WTC11 (cell line): ENCODE measurements at regions not wholly inside any gene's neighbourhood (a gene's known extent, or its start where the extent isn't known, plus 50 kb on each side); places are given as distances from the start of the nearest gene placed in this dataset.

Experiments used
- ATAC-seq: fragments of 200-7000 bp; cut with Tn5 transposase; 2 replicates; pipeline ENCODE4 v1.10.0; 2021; ENCODE audit warnings: mild to moderate bottlenecking, moderate library complexity
- CTCF ChIA-PET: fragments of 300-600 bp; sonication (Branson Sonifier 250); formaldehyde crosslinking; loops from one replicate; lab custom pipeline; 2021; ENCODE audit warnings: antibody characterized with exemption; lab: Charles Lee
- POLR2A ChIA-PET: fragments of 350-600 bp; sonication (Branson Sonifier 250); formaldehyde crosslinking; loops from one replicate; lab custom pipeline; 2021; ENCODE audit warnings: antibody characterized with exemption; lab: Charles Lee
- DNase-seq: peaks from one replicate; pipeline ENCODE4 v3.0.0; 2021; ENCODE audit warnings: low spot score
- H3K27ac Mint-ChIP-seq: 2 replicates; pipeline ENCODE4 v1.8.0; 2021; ENCODE audit warnings: mixed read lengths
- H3K27me3 Mint-ChIP-seq: 2 replicates; pipeline ENCODE4 v1.8.0; 2021; ENCODE audit warnings: low read depth, mild to moderate bottlenecking, moderate library complexity, mixed read lengths
- H3K36me3 Mint-ChIP-seq: 2 replicates; pipeline ENCODE4 v1.8.0; 2021; ENCODE audit warnings: mixed read lengths
- H3K4me1 Mint-ChIP-seq: 2 replicates; pipeline ENCODE4 v1.8.0; 2022; ENCODE audit warnings: mixed read lengths
- H3K4me3 Mint-ChIP-seq: 2 replicates; pipeline ENCODE4 v1.8.0; 2021; ENCODE audit warnings: mild to moderate bottlenecking, moderate library complexity, mixed read lengths
- H3K9me3 Mint-ChIP-seq: 2 replicates; pipeline ENCODE4 v1.8.0; 2021; ENCODE audit warnings: mixed read lengths
- ATF6 ChIP-seq: sonication (generic); formaldehyde crosslinking; IDR thresholded peaks from 2 replicates; pipeline ENCODE4 v1.8.1; 2023; ENCODE audit warnings: mild to moderate bottlenecking, missing genetic modification reagents
- ETV6 ChIP-seq: sonication (generic); formaldehyde crosslinking; IDR thresholded peaks from 2 replicates; pipeline ENCODE4 v1.8.1; 2022; ENCODE audit warnings: mild to moderate bottlenecking, missing genetic modification reagents
- FOXP1 ChIP-seq: sonication (generic); formaldehyde crosslinking; IDR thresholded peaks from 2 replicates; pipeline ENCODE4 v1.8.0; 2022; ENCODE audit warnings: missing genetic modification reagents, mild to moderate bottlenecking, moderate library complexity, borderline replicate concordance
- FOXP4 ChIP-seq: sonication (generic); formaldehyde crosslinking; IDR thresholded peaks from 2 replicates; pipeline ENCODE4 v1.8.0; 2022; ENCODE audit warnings: mild to moderate bottlenecking, missing genetic modification reagents
- KAT7 ChIP-seq: sonication (generic); formaldehyde crosslinking; IDR thresholded peaks from 2 replicates; pipeline ENCODE4 v1.8.1; 2023; ENCODE audit warnings: missing genetic modification reagents, mild to moderate bottlenecking, borderline replicate concordance
- MXD4 ChIP-seq: fragments of 250-450 bp; sonication (Bioruptor Pico); IDR thresholded peaks from 2 replicates; pipeline ENCODE4 v1.8.0; 2021; ENCODE audit warnings: mild to moderate bottlenecking, moderate library complexity, borderline replicate concordance
- NFYB ChIP-seq: sonication (generic); formaldehyde crosslinking; conservative IDR thresholded peaks from 2 replicates; pipeline ENCODE4 v1.8.0; 2022; ENCODE audit warnings: low read depth, missing genetic modification reagents
- RELA ChIP-seq: sonication (generic); formaldehyde crosslinking; IDR thresholded peaks from 2 replicates; pipeline ENCODE4 v1.8.1; 2022; ENCODE audit warnings: missing genetic modification reagents, mild to moderate bottlenecking, borderline replicate concordance
- RORB ChIP-seq: fragments of 250-450 bp; sonication (Bioruptor Pico); IDR thresholded peaks from 2 replicates; pipeline ENCODE4 v1.9.0; 2021; ENCODE audit warnings: mild to moderate bottlenecking
- TEAD1 ChIP-seq: sonication (generic); formaldehyde crosslinking; IDR thresholded peaks from 2 replicates; pipeline ENCODE4 v1.8.0; 2022; ENCODE audit warnings: mild to moderate bottlenecking, missing genetic modification reagents
- ZMAT4 ChIP-seq: fragments of 250-450 bp; sonication (Bioruptor Pico); IDR thresholded peaks from 2 replicates; pipeline ENCODE4 v1.9.0; 2021; ENCODE audit warnings: mild to moderate bottlenecking
- ZNF671 ChIP-seq: fragments of 250-450 bp; sonication (Bioruptor Pico); IDR thresholded peaks from 2 replicates; pipeline ENCODE4 v1.8.0; 2021; ENCODE audit warnings: mild to moderate bottlenecking
- TF ChIP-seq, protein P1 (sequence below): sonication (generic); formaldehyde crosslinking; IDR thresholded peaks from 2 replicates; pipeline ENCODE4 v1.8.0; 2023; ENCODE audit warnings: missing genetic modification reagents, mild to moderate bottlenecking, borderline replicate concordance

- TF ChIP-seq FOXP4 (CRISPR knock-in tag): no peak
- TF ChIP-seq FOXP1 (CRISPR knock-in tag): no peak
- TF ChIP-seq, protein P1, sequence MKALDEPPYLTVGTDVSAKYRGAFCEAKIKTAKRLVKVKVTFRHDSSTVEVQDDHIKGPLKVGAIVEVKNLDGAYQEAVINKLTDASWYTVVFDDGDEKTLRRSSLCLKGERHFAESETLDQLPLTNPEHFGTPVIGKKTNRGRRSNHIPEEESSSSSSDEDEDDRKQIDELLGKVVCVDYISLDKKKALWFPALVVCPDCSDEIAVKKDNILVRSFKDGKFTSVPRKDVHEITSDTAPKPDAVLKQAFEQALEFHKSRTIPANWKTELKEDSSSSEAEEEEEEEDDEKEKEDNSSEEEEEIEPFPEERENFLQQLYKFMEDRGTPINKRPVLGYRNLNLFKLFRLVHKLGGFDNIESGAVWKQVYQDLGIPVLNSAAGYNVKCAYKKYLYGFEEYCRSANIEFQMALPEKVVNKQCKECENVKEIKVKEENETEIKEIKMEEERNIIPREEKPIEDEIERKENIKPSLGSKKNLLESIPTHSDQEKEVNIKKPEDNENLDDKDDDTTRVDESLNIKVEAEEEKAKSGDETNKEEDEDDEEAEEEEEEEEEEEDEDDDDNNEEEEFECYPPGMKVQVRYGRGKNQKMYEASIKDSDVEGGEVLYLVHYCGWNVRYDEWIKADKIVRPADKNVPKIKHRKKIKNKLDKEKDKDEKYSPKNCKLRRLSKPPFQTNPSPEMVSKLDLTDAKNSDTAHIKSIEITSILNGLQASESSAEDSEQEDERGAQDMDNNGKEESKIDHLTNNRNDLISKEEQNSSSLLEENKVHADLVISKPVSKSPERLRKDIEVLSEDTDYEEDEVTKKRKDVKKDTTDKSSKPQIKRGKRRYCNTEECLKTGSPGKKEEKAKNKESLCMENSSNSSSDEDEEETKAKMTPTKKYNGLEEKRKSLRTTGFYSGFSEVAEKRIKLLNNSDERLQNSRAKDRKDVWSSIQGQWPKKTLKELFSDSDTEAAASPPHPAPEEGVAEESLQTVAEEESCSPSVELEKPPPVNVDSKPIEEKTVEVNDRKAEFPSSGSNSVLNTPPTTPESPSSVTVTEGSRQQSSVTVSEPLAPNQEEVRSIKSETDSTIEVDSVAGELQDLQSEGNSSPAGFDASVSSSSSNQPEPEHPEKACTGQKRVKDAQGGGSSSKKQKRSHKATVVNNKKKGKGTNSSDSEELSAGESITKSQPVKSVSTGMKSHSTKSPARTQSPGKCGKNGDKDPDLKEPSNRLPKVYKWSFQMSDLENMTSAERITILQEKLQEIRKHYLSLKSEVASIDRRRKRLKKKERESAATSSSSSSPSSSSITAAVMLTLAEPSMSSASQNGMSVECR (CRISPR knock-in tag): no peak
- TF ChIP-seq ETV6: no peak
- TF ChIP-seq MXD4 (CRISPR knock-in tag): no peak
- no peak for TF ChIP-seq ATF6 (CRISPR knock-in tag)
- no peak for TF ChIP-seq ZNF671
- TF ChIP-seq ZMAT4: no peak
- no peak for TF ChIP-seq RELA (CRISPR knock-in tag)
- no peak for TF ChIP-seq KAT7 (CRISPR knock-in tag)
- TF ChIP-seq, all 79 proteins: peak for 0
Measured at GRCh38 chr5:60036192-60036938, 142.8 kb upstream of the PDE4D start (continued).

- Mint-ChIP-seq H3K27ac (no peak overlapping the region), H3K27me3 (no peaks in the 10 kb centered on the region), H3K4me3 (no peak overlapping the region), H3K4me1 (peaks cover 3% of the 10 kb centered on the region), H3K36me3 (no peaks in the 10 kb centered on the region), H3K9me3 (no peaks in the 10 kb centered on the region)
- TF ChIP-seq TEAD1 (CRISPR knock-in tag) (no peak), NFYB (CRISPR knock-in tag) (no peak), FOXP4 (CRISPR knock-in tag) (no peak), ATF6 (CRISPR knock-in tag) (no peak), RORB (no peak)
- POLR2A ChIA-PET: no interaction called here
- DNase-seq (no peak), ATAC-seq (no peak)
- CTCF ChIA-PET: no interaction called here
Measured at GRCh38 chr5:60026161-60026560, 132.6 kb upstream of the PDE4D start.
